Muscle layer of duodenum (tissue), 2 donors: ENCODE measurements at regions not wholly inside any gene's neighbourhood (a gene's known extent, or its start where the extent isn't known, plus 50 kb on each side); places are given as distances from the start of the nearest gene placed in this dataset.

ENCODE experiments used
- H3K27ac ChIP-seq: one replicate; pipeline ENCODE4 v1.7.0; 2013; ENCODE audit warnings: mild to moderate bottlenecking, low read length
- H3K27me3 ChIP-seq: one replicate; pipeline ENCODE4 v1.7.0; 2013; ENCODE audit warnings: low read depth, mild to moderate bottlenecking, control low read depth, low read length
- H3K36me3 ChIP-seq, 2 donors: one replicate each; pipeline ENCODE4 v1.7.0; 2013; ENCODE audit warnings: low read length in 2 of 2, control low read depth in 1 of 2, mild to moderate bottlenecking in 1 of 2; ENCODE audit not compliant: insufficient read depth in 2 of 2, control insufficient read depth in 1 of 2
- H3K4me1 ChIP-seq, 2 donors: one replicate each; pipeline ENCODE4 v1.7.0; 2013; ENCODE audit warnings: low read length in 2 of 2, mild to moderate bottlenecking in 2 of 2, control low read depth in 1 of 2, moderate library complexity in 1 of 2; ENCODE audit not compliant: insufficient read depth in 2 of 2, control insufficient read depth in 1 of 2
- H3K4me3 ChIP-seq, 2 donors: one replicate each; pipeline ENCODE4 v1.7.0; 2013; ENCODE audit warnings: low read length in 2 of 2, low read depth in 1 of 2, mild to moderate bottlenecking in 1 of 2
- H3K9me3 ChIP-seq, 2 donors: one replicate each; pipeline ENCODE4 v1.7.0; 2013; ENCODE audit warnings: low read length in 2 of 2, control low read depth in 1 of 2, mild to moderate bottlenecking in 1 of 2; ENCODE audit not compliant: control insufficient read depth in 1 of 2
- donor health status: healthy.

DNA sequence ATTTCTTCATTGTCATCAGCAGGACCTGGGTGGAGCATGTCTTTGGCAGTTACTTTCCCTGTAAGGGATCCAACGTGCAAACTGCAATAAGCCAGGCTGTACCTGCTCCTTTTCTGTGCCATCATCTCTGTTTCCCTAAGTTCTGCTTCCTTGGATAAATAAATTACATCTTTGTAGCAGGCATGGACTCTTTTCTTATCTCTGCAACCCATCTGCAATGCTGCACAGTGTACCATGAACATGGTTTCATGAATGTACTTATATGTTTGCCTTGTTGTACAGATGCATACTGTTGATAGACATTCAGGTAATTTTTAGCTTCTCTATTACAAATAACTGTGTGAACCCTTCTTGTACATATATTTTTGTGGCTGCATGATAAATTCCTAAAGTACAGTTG, 616.7 kb upstream of the PIK3C3 start:
- no peak overlapping the region for H3K27ac ChIP-seq
- no peak overlapping the region for H3K4me3 ChIP-seq
- no peaks in the 10 kb centered on the region for H3K9me3 ChIP-seq
- no peaks in the 10 kb centered on the region for H3K36me3 ChIP-seq
- H3K4me1 ChIP-seq, result no peaks in the 10 kb centered on the region
- no peaks in the 10 kb centered on the region for H3K27me3 ChIP-seq

DNA sequence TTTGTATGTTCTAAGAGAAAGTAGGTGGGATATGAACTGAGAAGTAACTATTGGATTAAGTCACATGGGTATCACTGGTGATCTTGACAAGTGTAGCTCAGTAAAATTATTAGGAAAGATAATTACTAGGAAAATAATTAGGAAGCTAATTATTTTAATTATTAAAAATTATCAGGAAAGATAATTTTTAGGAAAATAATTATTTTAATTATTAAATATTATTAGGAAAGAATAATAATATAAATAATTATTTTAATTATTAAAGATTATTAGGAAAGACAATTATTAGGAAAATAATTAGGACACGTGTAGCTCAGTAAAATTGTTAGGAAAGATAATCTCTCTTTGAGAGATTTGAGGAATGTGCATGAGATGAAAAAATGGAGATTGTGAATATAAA, 623.4 kb upstream of the PIK3C3 start:
- Histone ChIP-seq H3K4me1 (no peaks in the 10 kb centered on the region), H3K4me3 (no peak overlapping the region), H3K27ac (no peak overlapping the region), H3K27me3 (no peaks in the 10 kb centered on the region), H3K9me3 (no peaks in the 10 kb centered on the region), H3K36me3 (no peaks in the 10 kb centered on the region)

DNA sequence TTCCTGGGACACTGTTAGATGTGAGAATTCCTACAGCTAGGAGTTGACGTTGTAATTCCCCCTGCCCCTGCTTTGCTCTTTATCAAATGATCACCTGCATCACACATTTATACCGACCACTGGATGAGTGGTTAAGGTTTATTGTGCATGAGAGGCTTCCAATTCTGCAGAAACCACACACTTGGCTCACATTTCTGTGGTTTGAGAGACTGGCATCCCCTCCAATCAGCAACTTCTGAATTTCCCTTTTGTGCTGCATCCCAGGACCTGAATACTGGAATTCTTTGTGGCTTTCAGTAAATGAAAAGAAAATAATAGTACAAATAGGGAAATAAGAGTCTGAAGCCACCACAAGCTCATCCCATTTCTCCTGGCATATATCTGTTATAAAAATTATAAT, 628.7 kb upstream of the PIK3C3 start:
- Histone ChIP-seq H3K4me3 (no peak overlapping the region), H3K4me1 (no peaks in the 10 kb centered on the region), H3K9me3 (no peaks in the 10 kb centered on the region), H3K36me3 (no peaks in the 10 kb centered on the region), H3K27ac (no peak overlapping the region), H3K27me3 (no peaks in the 10 kb centered on the region)

DNA sequence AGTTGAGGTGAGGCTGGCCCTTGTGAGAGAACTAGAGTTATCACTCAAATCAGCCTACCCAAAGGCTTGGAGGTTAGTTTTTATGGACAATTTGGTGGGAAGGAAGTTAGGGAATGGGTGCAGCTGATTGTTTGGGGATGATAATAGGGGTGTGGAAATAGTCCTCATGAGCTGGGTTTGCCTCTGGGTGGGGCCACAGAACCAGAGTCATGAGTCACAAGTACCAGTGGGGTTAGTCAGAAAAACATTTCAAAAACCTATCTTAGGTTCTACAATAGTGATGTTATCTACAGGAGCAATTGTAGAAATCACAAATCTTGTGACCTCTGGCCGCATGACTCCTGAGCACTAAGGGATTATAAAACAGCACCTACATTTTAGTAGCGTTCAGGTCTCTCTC, 630.1 kb upstream of the PIK3C3 start:
- H3K4me1 ChIP-seq, result no peaks in the 10 kb centered on the region
- H3K36me3 ChIP-seq, result no peaks in the 10 kb centered on the region
- no peaks in the 10 kb centered on the region for H3K27me3 ChIP-seq
- H3K9me3 ChIP-seq, result no peaks in the 10 kb centered on the region
- H3K4me3 ChIP-seq, result no peak overlapping the region
- no peak overlapping the region for H3K27ac ChIP-seq

DNA sequence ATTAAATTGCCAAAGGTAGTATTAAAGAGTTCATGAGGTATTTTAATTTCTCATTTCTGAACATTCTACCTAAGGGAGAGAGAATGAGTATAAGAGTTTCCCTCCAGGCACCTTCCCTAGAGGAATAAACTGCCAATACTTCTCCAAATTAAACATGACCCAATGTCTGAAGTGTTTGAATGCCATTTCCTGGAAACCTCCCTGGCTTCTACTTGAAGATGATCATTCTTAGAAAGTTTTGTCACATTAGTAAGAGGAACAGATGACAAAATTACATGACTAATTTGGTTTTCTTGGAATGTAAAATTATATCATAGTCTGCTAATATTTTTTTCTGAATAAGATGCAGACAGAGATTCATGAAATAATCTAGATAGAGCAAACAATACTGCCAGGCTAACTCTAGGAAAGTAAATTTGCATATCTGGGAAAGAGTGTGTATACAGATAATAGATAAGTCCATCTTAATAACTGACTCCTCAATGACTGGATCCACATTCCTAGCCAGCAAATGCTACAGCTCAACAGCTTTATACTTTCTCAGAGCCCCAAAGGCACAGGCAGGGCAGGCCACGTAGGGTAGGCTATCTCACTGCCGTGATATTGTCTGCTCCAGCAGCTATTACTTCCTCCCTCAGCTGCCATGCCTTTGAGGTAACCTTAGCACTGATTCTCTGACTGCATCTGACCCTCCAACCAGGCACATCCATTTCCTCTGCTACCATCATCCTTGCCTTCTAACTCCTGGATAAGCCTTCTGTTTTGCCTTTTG, 630.8 kb upstream of the PIK3C3 start:
- no peaks in the 10 kb centered on the region for H3K9me3 ChIP-seq
- no peaks in the 10 kb centered on the region for H3K4me1 ChIP-seq
- no peaks in the 10 kb centered on the region for H3K36me3 ChIP-seq
- H3K27me3 ChIP-seq, result no peaks in the 10 kb centered on the region
- no peak overlapping the region for H3K4me3 ChIP-seq
- no peak overlapping the region for H3K27ac ChIP-seq

DNA sequence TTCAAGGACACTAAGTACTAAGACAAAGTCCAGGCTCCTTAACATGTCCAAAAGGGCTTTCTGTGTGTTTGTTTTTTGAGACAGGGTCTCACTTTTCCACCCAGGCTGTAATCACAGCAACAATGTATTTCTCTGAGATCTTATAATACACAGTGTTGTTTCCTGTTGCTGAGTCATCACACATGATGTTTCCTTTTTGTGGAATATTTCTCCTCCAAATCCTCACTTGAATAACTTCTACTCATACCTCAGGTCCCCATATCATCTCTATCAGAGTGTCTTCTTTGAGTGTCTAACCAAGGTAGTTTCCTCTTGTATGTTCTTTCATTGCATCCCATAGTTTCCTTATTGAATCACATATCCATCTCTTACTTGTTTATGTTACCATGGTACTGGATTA, 632.0 kb upstream of the PIK3C3 start:
- Histone ChIP-seq H3K4me3 (no peak overlapping the region), H3K27me3 (no peaks in the 10 kb centered on the region), H3K36me3 (no peaks in the 10 kb centered on the region), H3K9me3 (no peaks in the 10 kb centered on the region), H3K27ac (no peak overlapping the region), H3K4me1 (no peaks in the 10 kb centered on the region)

DNA sequence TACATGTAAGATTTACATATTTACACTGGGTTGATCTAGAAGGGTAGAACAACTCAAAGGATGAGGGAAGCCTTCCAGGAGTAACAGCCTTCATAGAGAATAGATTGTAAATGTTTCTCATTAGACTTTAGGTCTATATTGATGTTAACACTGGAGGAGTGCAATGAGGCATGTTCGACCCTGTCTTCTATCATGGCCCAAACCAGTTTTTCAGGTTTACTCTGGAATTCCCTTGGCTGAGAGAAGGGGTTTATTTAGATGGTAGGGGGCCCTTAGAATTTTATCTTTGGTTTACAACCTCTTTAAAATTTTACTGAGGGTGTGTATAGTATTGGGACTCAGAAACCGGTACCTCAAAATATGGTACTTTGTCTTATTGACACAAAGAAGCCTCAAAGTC, 634.9 kb upstream of the PIK3C3 start:
- Histone ChIP-seq H3K4me3 (no peak overlapping the region), H3K36me3 (no peaks in the 10 kb centered on the region), H3K4me1 (no peaks in the 10 kb centered on the region), H3K27ac (no peak overlapping the region), H3K9me3 (no peaks in the 10 kb centered on the region), H3K27me3 (no peaks in the 10 kb centered on the region)

DNA sequence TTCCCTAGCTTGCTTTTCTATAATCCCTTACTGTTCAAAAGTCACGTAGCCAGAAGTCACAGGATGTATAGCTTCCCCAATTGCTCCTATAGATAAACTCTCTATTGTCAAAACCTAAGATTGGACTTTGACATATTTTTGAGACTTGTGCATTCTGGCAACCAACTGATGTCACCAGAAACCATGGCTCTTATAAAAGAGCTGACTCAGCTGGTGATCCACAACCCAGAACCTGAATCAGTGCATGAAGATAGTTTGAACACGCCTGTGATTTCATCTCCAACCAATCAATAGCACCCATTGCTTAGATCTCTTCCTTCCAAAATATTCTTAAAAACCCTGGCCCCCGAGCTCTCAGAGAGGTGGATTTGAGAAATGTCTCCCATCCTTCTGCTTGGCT, 639.9 kb upstream of the PIK3C3 start:
- Histone ChIP-seq H3K4me1 (no peaks in the 10 kb centered on the region), H3K27me3 (no peaks in the 10 kb centered on the region), H3K4me3 (no peak overlapping the region), H3K9me3 (no peaks in the 10 kb centered on the region), H3K36me3 (no peaks in the 10 kb centered on the region), H3K27ac (no peak overlapping the region)

DNA sequence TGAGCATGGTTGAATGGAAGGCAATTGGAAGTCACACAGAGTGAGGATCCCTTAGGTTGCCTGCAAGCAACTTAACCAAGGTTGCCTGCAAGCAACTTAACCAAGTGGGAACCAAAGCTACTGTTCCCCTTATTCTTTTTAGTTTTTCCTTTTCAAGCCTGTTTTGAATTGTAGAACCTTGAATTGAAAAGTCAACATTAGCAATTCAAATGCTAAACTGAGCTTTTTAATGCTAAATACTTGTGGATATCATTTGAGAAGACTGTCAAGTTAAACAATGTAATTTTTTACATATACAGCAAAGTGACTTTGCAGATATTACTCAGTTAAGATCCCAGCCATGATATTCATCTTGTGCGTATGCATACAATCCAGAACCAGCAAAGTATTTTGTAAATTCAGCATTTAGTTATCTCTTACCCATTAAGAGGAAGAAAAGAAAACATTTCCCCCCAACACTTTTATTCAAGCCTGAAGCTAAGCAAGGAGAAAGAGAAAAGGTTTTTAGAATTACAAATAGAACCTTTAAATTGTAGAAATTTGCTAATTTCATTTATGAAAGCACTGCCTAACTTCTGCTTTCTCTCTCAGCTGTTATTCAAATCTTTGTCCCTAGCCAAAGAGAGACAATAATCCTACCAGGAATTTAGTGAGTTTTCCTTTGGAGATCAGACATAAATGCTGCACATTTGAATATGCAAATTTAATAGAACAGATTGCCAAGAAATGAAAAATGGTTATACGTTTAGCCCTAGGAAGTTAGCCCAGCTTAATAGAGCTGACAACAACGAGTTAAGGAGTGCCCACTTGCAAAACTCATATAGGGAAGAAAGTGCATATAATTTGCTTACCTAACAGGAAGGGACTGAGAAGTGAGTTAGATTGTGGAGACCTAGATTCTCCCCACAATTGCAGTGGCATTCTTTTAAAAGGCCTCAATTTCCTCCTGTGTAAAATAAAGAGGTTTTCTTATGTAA, 643.2 kb upstream of the PIK3C3 start:
- Histone ChIP-seq H3K4me3 (no peak overlapping the region), H3K4me1 (no peaks in the 10 kb centered on the region), H3K27ac (no peak overlapping the region), H3K36me3 (no peaks in the 10 kb centered on the region), H3K9me3 (no peaks in the 10 kb centered on the region), H3K27me3 (no peaks in the 10 kb centered on the region)

DNA sequence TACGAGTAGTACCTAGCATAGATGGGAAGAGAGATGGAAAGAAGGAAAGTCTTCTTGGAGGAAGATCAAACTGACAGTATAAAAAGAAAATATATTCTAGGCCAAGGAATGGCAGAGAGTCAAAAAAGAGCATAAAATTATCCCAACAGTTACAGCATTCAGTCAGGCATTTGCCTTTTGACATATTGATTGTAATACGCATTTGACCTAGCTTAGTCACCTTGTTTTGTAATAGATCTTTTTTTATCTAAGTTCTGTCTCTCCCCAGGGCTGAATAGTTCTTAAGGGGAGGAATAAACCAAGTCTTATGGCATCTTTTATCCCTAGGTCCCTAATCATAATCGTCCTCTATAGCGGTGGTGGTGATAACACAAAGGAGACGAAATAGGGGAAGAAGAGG, 657.3 kb upstream of the PIK3C3 start:
- Histone ChIP-seq H3K4me3 (no peak overlapping the region), H3K36me3 (no peaks in the 10 kb centered on the region), H3K27me3 (no peaks in the 10 kb centered on the region), H3K4me1 (no peaks in the 10 kb centered on the region), H3K27ac (no peak overlapping the region), H3K9me3 (no peaks in the 10 kb centered on the region)

DNA sequence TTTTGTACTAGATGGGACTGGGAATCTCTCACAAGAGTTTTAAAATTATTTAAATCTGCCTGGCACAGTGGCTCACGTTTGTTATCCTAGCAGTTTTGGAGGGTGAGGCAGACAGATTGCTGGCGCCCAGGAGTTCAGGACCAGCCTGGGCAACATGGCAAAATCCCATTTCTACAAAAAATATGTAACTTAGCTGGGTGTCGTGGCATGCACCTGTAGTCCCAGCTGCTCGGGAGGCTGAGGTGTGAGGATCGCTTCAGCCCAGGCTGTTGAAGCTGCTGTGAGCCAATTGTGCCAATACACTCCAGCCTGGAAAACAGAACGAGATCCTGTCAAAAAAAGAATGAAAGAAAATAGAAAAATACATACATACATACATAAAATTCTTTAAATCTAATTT, 685.7 kb upstream of the PIK3C3 start:
- Histone ChIP-seq H3K27ac (no peak overlapping the region), H3K9me3 (no peaks in the 10 kb centered on the region), H3K36me3 (no peaks in the 10 kb centered on the region), H3K4me1 (peaks cover 0 to 9% of the 10 kb centered on the region in 2 donors), H3K27me3 (no peaks in the 10 kb centered on the region), H3K4me3 (no peak overlapping the region)
